ENCODE measurements at regions not wholly inside any gene's neighbourhood (a gene's known extent, or its start where the extent isn't known, plus 50 kb on each side); places are given as distances from the start of the nearest gene placed in this dataset.

- DNase-seq, result no peak
Measured at GRCh38 chr9:89655990-89656657, 51.3 kb downstream of the GADD45G start.

- no peak for DNase-seq
Measured at GRCh38 chr9:89657295-89657694, 52.5 kb downstream of the GADD45G start.

GRCh38 chr9:89657765-89658164 lies 53.0 kb downstream of the GADD45G start:
- no peak for DNase-seq

- no peak for DNase-seq
Measured at GRCh38 chr9:89658401-89658800, 53.6 kb downstream of the GADD45G start.

- no peak for DNase-seq
Measured at GRCh38 chr9:89658931-89659330, 54.1 kb downstream of the GADD45G start.

- DNase-seq, result no peak
Measured at GRCh38 chr9:89659473-89659872, 54.7 kb downstream of the GADD45G start.

GRCh38 chr9:89659891-89660685 lies 55.3 kb downstream of the GADD45G start:
- DNase-seq, result no peak

- DNase-seq, result no peak
Measured at GRCh38 chr9:89661391-89661949, 56.7 kb downstream of the GADD45G start.

GRCh38 chr9:89661956-89662717 lies 57.3 kb downstream of the GADD45G start:
- no peak for DNase-seq

- no peak for DNase-seq
Measured at GRCh38 chr9:89662718-89663613, 58.2 kb downstream of the GADD45G start.

GRCh38 chr9:89663614-89663970 lies 58.8 kb downstream of the GADD45G start:
- no peak for DNase-seq

- DNase-seq, result no peak
Measured at GRCh38 chr9:89664010-89664409, 59.2 kb downstream of the GADD45G start.

GRCh38 chr9:89664896-89665329 lies 60.1 kb downstream of the GADD45G start:
- no peak for DNase-seq

- DNase-seq, result no peak
Measured at GRCh38 chr9:89666364-89666763, 61.6 kb downstream of the GADD45G start.

GRCh38 chr9:89666950-89667349 lies 62.1 kb downstream of the GADD45G start:
- DNase-seq, result no peak

- no peak for DNase-seq
Measured at GRCh38 chr9:89667726-89668125, 62.9 kb downstream of the GADD45G start.

GRCh38 chr9:89668216-89668865 lies 63.5 kb downstream of the GADD45G start:
- no peak for DNase-seq

GRCh38 chr9:89668866-89669246 lies 64.0 kb downstream of the GADD45G start:
- no peak for DNase-seq

GRCh38 chr9:89669361-89669842 lies 64.6 kb downstream of the GADD45G start:
- DNase-seq, result no peak

GRCh38 chr9:89670114-89670513 lies 65.3 kb downstream of the GADD45G start:
- DNase-seq, result no peak

GRCh38 chr9:89670801-89671434 lies 66.1 kb downstream of the GADD45G start:
- no peak for DNase-seq
